HG03025 (cell line): ENCODE measurements at regions not wholly inside any gene's neighbourhood (a gene's known extent, or its start where the extent isn't known, plus 50 kb on each side); places are given as distances from the start of the nearest gene placed in this dataset.

Experiments
- ATAC-seq: cut with Tn5 transposase; IDR thresholded peaks from one replicate; pipeline ENCODE4 v1.9.1; 2021; ENCODE audit warnings: mild to moderate bottlenecking, moderate library complexity; ENCODE audit not compliant: unreplicated experiment, low FRiP score

DNA sequence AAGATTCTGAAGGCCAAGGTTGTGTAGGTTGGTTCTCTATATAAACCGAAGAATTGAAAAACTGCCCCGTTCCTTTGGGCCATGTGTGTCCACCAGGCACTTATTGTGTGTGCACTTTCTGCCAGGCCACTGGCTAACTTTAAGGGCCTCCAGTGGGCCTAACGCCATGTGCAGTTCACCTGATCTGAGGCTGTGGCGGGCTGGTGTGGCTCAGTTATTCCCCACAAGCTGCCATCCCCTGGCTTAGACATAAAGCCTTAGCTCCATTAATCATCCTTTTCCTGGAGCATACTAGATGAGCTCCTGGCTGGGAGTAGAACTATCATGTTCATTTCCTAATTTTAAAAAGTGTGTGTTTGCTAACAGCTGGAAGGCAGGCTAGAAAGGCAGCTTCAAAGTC, 304.1 kb upstream of the TNP1 start:
- no peak for ATAC-seq

DNA sequence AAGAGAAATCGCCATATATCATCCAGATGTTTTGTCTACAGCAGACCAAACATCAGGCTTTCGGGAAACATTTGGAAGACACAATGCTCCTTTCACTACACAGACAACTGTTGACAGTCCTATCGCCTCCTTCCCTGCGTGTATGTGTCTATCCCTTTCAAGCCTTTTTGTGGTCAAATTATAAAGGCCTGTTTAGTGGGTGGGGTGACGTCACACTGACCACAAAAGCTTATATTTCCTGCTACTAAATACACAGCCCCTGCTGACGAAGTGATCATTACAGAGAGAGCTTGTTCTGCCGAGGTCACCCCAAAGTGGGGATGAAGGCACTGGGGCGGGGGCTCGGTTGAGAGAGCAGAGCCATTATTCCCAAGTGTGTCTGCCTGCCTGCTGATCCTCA, 302.7 kb upstream of the TNP1 start:
- no peak for ATAC-seq

DNA sequence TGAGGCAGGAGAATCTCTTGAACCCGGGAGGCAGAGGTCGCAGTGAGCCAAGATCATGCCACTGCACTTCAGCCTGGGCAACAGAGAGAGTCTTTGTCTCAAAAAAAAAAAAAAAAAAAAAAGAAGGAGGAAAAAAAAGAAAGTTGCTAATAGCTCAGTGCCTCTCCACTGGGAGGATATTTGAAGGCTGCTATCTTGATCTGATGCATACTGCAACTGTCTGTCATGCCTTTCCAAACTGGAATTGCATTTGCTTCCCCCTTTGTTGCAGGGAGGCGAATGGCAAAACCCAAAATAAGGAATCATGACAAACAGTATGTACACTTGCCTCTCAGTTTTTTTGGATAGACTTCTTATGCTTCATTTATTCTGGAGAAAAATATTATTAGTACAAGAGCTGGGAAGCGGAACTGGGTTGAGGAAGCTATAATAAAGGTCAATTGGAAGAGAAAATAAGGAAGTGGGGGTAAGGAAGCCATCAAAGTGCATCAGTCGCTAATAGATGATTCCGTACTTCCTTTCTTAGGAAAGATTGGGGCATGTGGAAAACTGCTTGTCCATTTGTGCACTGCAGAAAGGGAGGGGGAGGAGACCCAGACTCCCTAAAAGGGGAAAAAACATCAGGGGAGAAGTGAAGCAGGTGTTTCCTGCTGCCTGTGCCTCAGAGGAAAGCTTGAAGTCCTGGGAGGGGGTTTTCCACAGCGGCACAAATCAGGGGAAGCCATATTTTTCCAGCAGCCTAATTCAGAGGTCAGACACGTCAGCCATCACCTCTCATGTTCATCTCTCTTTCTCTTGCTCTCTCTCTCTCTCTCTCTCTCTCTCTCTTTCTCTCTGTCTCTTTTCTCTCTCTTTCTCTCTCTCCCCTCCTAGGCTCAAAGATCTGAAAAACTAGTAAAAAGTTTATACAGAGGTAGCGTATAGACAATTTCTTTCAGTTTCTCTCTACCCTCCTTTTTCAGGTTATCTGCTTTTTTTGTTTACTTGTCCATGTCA, 301.4 kb upstream of the TNP1 start:
- ATAC-seq: no peak

DNA sequence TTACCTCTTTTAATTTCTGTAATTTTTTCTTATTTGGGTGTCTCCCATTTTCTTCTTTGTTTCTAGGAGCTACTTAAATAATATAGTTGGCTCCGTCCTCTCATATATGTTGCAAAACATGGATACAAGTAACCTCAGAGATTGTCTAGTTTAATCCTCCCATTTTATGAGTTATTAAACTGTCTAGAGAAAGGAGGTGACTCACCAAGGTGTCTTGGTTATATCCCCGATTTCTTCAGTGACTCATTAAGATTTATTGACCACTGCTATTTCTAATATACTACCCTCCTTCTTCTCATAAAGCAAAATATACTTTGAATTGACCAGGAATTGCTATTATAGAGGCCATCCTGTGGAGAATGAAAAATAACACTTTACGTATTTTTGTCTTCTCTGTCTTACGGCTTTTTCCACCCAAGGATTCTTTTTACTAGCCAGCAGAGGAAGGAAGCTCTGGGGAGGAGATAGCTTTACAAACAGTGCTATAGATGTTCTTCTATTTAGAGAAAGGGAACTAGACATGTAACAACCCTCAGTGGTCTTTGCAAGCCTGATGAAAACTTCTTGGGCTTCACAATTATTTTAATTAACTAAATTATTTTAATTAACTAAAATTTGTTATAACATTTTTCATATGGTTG, 300.4 kb upstream of the TNP1 start:
- no peak for ATAC-seq

DNA sequence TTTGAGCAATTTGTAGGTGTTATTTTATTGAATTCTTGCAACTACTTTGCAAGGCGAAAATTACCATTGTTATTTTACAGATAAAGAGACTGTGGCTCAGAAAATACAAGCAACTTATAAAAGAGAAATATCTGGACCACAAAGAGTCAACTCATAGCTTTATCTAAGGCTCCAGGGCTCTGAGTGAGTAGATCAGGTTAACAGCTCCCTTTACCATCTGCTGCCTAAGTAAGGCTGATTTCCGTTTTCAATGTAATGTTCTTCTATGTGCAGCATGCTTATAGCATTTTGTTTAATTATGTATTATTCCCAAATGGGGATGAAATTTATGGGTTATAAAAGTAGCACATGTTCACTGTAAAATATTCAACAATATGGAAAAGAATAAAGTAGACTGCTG, 299.1 kb upstream of the TNP1 start:
- ATAC-seq: no peak

DNA sequence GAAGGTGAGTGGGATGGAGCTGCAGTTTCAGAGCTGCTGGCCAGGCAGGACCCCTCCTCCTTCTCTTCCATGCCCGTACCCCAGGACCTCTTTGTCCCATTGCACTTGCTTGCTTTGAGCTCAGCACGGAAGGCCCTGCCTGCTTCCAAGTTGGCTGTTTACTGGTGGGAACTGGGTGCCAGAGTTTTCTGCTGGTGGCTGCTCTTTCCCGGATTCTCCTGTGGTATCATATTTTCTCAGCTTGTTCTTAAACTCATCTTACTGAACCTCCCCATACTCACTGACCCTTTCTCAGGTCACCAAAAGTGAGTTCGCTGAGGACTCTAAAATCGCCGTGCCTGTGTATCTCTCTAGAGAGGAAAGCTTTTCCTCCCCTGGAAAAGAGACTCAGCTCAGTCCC, 297.7 kb upstream of the TNP1 start:
- no peak for ATAC-seq

DNA sequence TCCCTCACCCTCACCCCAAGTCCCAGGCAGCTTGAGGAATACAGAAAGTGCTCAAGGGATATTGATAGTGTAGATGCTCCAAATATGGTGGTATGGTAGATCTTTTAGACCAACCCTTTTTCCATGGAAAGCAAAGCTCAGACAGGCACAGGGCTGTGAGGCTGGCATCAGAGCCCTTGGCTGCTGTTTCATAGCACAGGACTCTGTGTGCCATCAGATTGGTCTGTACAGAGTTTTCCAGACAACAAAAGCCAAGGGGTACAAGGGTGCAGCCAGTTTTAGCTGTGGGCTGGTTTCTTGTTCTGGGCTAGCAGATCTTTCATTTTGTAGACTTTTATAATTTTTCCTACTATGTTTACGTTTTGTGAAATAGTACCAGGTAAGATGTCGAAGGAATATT, 296.9 kb upstream of the TNP1 start:
- ATAC-seq: no peak

DNA sequence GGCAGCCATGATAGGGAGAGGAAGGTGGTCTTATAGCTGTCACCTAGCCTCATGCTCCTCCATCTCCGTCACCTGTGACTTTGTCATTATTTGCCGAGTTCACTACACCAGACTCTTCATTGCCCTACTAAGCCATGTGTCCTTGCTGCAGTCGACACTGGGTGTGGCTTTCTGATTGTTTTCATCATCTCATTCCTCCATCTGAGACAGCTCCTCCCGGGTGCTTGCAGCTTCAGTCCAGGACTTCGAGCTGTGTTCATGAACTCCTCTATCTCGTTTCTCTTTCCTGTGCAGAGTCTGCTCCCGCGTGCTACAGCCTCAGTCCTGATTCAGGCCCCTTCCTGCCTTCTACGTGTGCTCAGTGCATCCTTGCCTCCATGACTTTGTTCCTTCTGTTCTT, 295.1 kb upstream of the TNP1 start:
- no peak for ATAC-seq

DNA sequence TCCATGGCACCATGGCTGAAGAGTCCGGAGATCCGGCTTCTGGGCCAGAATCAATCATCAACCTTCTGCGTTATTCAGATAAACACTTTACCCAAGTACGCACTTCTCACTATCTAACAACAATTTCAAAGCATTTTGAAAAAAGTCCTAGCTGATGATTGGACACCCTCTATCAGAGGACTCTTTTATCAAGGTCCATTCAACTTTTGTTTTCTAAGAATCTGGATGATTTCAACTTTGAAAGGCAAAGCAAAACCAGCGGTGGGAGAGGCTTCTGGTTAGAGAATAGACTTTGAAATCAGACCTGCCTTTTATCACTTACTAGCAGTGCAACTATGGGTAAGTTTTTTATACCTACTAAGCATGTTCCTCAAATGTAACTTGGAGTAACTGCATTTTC, 293.6 kb upstream of the TNP1 start:
- no peak for ATAC-seq

DNA sequence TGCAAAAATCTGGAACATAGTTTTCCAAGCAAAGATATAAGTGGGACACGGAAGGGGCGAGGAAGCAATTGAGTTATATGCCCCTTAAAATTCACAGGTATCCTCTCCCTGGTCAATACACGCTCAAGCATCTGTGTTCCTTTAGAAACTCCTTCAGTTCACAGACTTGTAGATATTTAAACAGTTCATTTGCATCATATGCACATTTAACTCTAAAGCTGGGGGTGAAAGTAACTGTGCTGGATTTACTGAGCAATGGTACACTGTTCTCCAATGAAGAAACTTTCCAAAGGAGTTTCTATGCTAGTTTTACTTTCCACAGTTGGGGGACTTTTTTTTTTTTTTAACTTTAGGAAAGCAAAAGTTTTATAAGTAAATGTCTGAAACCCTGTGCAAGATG, 293.0 kb upstream of the TNP1 start:
- no peak for ATAC-seq

DNA sequence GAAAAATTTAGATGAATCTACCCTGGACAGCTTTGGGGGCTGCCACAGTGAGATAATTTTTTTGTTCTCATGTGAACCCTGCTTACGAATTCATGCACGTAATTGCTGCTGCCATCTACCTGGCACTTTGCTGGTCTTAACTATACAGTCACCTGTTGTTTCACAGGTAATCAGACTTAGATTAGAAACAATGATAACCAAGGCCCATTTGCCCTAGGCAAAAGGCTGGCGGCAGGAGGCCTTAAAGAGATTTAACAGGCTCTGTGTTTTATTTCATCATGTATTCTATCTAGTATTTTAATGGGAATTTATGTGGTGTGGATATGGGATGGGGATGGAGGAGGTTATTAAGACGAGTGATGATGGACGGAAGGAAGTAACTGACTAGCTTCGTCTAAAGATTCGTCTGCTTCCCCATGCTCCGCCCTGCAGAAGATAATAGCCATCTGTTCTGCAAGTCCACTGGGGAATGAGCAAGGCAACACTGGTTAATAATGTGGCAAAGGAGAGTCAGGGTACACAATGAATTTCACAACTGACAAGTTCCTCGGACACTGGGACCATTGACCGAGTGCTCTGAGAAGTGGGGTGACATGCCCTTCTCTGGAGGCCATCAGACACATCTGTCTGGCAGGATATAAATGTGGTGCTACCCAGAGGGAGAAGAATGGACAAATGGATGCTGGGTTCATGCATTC, 291.8 kb upstream of the TNP1 start:
- ATAC-seq: no peak

DNA sequence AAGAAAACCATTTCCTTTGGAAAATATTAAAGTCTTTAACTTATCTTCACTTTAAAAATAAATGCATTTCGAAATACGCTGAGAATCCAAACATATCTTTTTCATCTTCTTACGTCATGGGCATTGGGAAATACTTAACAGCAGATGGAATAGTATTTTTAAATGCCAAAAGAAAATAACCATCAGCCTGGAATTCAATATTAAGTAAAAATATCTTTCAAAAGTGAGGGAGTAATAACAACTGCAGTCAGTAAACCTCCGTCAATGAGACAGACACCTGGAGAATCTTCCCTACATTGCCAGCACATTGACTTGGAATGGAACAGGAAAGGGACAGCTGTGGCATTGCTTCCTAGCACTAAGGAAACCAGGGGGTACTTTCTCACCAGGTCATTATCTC, 290.4 kb upstream of the TNP1 start:
- ATAC-seq: no peak

DNA sequence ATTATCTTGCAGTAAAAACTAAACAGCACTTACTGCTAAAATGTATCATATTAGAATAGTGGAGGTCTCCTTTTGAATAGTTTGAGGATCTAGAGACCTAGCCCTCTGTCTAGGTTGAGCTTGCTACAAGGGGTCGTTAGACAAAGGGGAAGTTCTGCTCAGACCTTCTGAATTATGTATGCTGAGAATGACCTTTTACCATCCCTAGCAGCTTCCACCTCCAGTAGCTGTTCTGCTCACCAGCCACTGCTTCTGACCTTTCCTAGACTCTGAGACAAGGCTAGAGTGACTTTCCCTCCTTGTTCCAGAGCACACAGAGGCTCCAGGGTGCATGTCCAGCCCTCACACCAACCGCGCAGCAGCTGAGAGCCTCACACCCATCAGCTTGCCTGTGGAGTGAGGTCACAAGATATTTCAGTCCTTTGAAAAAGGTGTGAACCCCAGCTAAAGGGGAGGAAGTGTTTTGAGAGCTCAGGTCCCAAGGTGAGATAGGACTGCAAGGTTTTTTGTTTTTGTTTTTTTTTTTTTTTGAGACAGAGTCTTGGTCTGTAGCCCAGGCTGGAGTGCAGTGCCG, 289.3 kb upstream of the TNP1 start:
- no peak for ATAC-seq

DNA sequence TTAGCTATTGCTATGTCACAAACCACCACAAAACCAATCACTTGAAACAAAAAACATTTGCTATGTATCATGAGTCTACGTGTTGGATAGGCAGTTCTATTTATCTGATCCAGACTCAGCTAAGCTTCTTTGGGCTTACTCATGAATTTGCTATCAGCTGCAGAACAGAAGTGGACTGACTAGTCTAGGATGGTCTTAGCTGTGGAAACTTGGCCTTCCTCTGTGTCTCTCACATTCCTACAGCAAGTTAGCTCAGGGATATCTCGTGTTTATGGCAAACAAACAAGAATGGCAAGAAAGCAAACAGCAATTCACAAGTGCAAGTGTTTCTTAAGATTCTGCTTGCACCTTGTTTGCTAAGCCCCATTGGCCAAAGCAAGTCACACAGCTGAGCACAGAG, 288.0 kb upstream of the TNP1 start:
- no peak for ATAC-seq

DNA sequence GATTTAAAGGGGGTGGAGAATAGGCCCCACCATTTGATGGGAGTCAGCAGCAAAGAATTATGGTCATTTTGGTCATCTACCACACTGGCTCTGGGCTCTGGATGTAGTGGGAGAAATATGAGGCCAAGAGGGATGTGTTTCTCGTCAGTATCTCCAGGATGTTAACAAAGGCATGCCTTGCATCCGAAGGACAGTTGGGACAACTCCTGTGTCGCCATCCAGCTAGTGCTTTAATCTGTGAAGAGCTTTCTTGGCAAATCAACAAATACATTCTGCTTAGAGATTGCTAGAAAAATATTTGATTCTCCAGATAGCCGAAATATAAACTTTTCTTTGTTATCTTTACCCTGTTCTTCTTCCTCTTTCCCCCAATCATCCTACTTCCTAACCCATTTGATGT, 287.1 kb upstream of the TNP1 start:
- no peak for ATAC-seq

DNA sequence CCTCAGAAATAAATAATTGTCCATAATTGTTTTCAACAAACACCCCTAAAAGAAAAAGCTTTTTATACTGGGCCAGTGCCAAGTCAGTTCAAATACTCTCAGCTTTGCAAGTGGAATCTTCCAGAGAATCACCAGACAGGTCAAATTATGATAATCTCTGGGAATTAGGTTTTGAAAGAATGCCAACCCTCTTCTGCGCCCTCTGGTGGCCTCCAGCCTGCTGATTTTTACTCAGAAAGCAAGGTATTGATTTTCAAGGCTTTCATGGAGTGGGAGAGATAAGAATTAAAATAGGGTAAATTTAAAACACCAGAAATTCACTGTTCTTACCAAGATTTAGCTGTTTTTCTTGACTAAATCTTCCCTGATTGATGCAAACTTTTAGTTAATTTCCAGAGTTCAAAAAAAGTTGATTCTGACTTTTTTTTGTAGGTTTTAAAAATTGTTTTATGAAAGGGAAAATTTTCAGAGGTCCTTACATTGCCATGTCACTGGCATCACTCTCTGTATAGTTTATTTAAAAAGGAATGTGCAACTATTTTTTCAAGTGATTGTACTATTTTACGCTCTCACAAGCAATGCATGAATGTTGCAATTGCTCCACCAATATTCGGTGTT, 282.9 kb upstream of the TNP1 start:
- no peak for ATAC-seq

DNA sequence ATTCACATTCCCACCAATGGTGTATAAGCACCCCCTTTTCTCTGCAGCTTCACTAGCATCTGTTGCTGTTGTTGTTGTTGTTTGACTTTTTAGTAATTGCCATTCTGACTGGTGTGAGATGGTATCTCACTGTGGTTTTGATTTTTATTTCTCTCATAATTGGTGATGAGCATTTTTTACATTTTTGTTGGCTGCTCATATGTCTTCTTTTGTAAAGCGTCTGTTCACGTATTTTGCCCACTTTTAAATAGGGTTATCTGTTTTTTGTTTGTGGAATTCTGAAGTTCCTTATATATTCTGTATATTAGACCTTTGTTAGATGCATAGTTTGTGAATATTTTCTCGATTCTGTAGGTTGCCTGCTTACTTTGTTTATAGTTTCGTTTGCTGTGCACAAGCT, 278.4 kb upstream of the TNP1 start:
- ATAC-seq: no peak

DNA sequence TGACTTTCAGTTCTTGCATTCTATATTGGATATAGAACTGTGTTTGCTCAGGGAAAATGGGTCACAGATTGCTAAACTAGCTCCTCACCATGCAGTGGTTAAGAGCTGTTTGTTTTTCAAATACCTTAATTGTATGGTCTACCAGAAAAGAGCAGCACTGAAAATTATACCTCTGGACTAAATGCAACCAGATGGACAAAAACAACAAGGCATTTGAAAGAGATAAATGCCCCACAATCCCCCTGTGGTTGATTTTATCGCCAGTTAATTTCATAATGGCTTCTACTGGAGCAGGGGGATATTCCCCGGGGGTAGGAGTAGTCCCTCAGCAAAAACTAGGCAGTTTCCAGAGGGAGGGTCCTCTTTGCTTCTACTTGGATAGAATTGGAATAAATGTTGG, 267.9 kb upstream of the TNP1 start:
- ATAC-seq: no peak

DNA sequence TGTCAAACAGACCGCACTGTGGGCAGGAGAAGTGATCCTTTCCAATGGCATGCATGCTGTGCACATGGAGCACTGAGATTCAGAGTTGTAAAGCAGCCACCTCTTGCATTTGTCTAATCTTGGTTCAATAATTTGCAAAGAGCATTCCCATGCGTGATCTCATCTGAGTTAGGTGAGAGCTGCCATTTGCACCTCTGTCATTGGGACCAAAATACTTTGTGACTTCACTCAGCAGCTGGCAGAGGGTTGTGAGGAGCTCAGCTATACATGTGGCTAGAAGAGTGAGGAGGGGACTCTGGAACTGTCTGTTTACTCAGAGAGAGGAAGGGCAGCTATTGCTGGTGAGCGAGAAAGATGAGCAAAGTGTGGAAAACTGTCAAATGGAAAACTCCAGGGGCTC, 265.1 kb upstream of the TNP1 start:
- ATAC-seq: no peak

DNA sequence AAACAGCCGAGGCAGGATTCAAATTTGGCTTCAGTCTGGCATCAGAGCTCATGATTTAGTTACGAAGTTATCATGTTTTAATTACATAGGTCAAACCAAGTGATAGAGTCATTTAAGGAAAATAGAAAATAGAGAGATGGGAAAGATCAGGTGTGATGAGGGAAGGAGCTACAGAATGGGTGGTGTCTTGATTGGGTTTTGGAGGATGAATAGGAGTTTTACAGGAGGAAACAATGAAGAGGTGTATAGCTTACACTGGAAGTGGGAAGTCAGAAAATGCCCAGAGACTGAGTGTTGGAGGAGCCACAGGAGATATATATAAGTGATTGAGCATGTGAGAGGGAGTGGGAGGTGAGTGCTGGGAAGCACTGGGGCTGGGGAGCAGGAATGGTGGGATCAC, 264.2 kb upstream of the TNP1 start:
- ATAC-seq: no peak

DNA sequence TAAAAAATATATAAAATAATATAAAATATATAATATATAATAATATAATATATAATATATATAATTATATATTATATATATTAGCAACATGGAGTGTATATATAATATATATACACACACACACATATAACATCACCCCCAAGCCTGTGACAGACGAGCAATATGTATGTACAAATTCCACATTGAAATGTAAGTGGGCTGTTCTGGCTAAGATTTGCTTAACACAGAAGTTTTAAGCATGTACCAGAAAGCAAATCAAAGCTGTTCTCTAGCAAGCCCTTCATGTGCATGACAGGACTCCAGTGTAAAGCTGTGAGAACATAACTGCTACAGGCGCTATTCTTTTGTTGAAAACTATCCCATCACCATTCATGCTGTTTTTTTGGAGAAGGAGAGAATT, 261.7 kb upstream of the TNP1 start:
- no peak for ATAC-seq
